Neural progenitor cell (in vitro differentiated cells): ENCODE measurements at regions not wholly inside any gene's neighbourhood (a gene's known extent, or its start where the extent isn't known, plus 50 kb on each side); places are given as distances from the start of the nearest gene placed in this dataset.

ENCODE experiments used
- CTCF ChIP-seq: fragments of 200-600 bp; sonication (generic); IDR thresholded peaks from 2 replicates; pipeline ENCODE4 v1.5.1; 2017; ENCODE audit warnings: antibody characterized with exemption, mild to moderate bottlenecking
- EZH2 ChIP-seq: fragments of 200-600 bp; sonication (generic); IDR thresholded peaks from 2 replicates; pipeline ENCODE4 v1.6.1; 2017; ENCODE audit warnings: antibody characterized with exemption, mild to moderate bottlenecking, moderate library complexity
- EZH2phosphoT487 ChIP-seq: fragments of 200-600 bp; sonication (generic); IDR thresholded peaks from 2 replicates; pipeline ENCODE4 v1.6.1; 2017; ENCODE audit warnings: antibody characterized with exemption

GRCh38 chr14:27148143-27148542 lies 550.3 kb upstream of the NOVA1 start:
- TF ChIP-seq CTCF (no peak), EZH2 (no peak), EZH2phosphoT487 (no peak)
